Colonic mucosa (tissue), 4 donors: ENCODE measurements at regions not wholly inside any gene's neighbourhood (a gene's known extent, or its start where the extent isn't known, plus 50 kb on each side); places are given as distances from the start of the nearest gene placed in this dataset.

Experiments used
- DNase-seq: peaks from one replicate; pipeline ENCODE4 v3.0.0-alpha.2; 2020
- H3K27ac ChIP-seq: fragments of 200-600 bp; one replicate; pipeline ENCODE4 v1.8.0; 2021
- H3K27me3 ChIP-seq: fragments of 200-600 bp; one replicate; pipeline ENCODE4 v1.8.0; 2021
- H3K36me3 ChIP-seq: fragments of 200-600 bp; one replicate; pipeline ENCODE4 v1.8.0; 2021
- H3K4me1 ChIP-seq: fragments of 200-600 bp; one replicate; pipeline ENCODE4 v1.8.0; 2021; ENCODE audit warnings: mild to moderate bottlenecking
- H3K4me3 ChIP-seq: fragments of 200-600 bp; one replicate; pipeline ENCODE4 v1.8.0; 2021
- H3K9ac ChIP-seq, 2 donors: one replicate each; pipeline ENCODE4 v1.7.0; 2013; ENCODE audit warnings: control low read depth in 2 of 2, low read depth in 2 of 2, low read length in 2 of 2
- H3K9me3 ChIP-seq: fragments of 200-600 bp; one replicate; pipeline ENCODE4 v1.8.0; 2021
- intact Hi-C: fragments of 100-400 bp; cut with DNase I; formaldehyde crosslinking; loops from one replicate; pipeline ENCODE4 v1.14.1; 2022
- TF ChIP-seq, protein P1 (sequence below): fragments of 200-600 bp; IDR thresholded peaks from one replicate; pipeline ENCODE4 v1.8.0; 2022; ENCODE audit warnings: antibody characterized with exemption, mild to moderate bottlenecking
- donor health status: healthy.
- donor health status: DM: no; HTN: no; CAD: no.
- donor health status: DM: no; HTN: no; CAD: no.

DNA sequence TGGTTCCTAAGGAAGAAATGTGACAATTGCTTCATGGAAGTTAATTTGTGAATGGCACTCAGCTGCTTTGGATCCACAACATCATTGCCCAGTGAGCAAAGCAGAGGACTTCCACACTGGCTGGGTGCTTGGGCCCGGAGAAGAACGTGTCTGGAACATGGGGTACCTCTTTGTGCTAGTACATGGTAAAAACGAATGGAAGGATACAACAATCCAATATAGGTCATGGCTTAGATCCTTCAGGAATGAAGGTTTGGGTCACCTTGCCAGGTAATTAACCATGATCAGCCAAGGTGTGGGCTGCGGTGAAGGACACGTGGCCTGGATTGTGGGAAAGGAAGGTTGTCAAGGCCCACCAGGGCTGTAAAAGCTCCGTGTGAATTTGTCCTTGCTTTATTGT, 245.9 kb upstream of the HS6ST1 start:
- Histone ChIP-seq H3K9me3 (no peaks in the 10 kb centered on the region), H3K4me1 (no peaks in the 10 kb centered on the region), H3K27me3 (no peaks in the 10 kb centered on the region), H3K36me3 (no peaks in the 10 kb centered on the region), H3K27ac (no peak overlapping the region), H3K9ac (no peak overlapping the region), H3K4me3 (no peak overlapping the region)
- intact Hi-C loops, result no loop called here
- TF ChIP-seq, protein P1, sequence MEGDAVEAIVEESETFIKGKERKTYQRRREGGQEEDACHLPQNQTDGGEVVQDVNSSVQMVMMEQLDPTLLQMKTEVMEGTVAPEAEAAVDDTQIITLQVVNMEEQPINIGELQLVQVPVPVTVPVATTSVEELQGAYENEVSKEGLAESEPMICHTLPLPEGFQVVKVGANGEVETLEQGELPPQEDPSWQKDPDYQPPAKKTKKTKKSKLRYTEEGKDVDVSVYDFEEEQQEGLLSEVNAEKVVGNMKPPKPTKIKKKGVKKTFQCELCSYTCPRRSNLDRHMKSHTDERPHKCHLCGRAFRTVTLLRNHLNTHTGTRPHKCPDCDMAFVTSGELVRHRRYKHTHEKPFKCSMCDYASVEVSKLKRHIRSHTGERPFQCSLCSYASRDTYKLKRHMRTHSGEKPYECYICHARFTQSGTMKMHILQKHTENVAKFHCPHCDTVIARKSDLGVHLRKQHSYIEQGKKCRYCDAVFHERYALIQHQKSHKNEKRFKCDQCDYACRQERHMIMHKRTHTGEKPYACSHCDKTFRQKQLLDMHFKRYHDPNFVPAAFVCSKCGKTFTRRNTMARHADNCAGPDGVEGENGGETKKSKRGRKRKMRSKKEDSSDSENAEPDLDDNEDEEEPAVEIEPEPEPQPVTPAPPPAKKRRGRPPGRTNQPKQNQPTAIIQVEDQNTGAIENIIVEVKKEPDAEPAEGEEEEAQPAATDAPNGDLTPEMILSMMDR, result no peak
- DNase-seq, result no peak

DNA sequence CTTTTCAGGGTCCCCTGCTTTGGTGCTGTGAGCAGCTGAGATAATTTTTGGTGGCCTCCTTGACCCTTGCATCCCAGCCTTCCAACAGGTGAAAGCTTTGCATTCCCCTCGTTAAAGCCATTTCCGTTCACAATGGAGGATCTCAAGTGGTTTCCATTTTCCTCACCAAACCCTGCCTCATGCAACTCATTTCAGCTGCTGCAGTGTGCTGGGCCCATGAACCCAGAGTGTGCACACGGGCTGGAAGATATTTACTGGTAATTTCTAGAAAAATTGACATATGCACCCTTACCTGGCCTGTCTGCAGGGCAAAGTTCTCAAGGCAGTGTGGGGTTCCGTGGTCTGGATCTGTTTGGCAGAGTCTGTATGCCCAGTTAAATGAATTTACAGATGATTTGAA, 246.8 kb upstream of the HS6ST1 start:
- Histone ChIP-seq H3K4me3 (no peak overlapping the region), H3K4me1 (no peaks in the 10 kb centered on the region), H3K9ac (no peak overlapping the region), H3K9me3 (no peaks in the 10 kb centered on the region), H3K27me3 (no peaks in the 10 kb centered on the region), H3K27ac (no peak overlapping the region), H3K36me3 (no peaks in the 10 kb centered on the region)
- TF ChIP-seq, protein P1, result no peak
- no peak for DNase-seq
- intact Hi-C loops, result no loop called here

- H3K36me3 ChIP-seq, result no peaks in the 10 kb centered on the region
- H3K27me3 ChIP-seq, result no peaks in the 10 kb centered on the region
- TF ChIP-seq, protein P1, result no peak
- H3K4me3 ChIP-seq, result no peak overlapping the region
- DNase-seq, result no peak
- no peak overlapping the region for H3K9ac ChIP-seq
- intact Hi-C loops, result no loop called here
- H3K9me3 ChIP-seq, result no peaks in the 10 kb centered on the region
- H3K4me1 ChIP-seq, result no peaks in the 10 kb centered on the region
- H3K27ac ChIP-seq, result no peak overlapping the region
Observed at GRCh38 chr2:128566671-128567070, 248.0 kb upstream of the HS6ST1 start.

DNA sequence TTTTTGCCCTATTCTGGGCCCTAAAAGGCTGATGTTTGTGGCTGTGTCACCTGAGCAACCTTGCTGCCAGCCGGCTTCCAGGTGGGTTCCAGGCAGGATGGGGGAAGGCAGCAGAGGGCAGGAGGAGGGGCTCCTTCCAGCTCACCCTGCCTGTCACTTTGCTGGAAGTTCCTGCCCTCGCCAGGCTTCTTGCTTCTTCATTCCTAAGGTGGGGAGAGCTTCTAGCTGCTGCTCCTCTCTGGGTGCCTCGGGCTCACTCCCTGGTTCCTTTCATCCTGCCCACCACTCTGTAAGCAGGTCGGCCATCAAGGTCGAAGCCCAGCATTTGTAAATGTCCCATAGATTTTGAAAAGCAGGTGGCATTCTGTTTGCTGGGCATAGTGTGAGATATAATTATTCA, 249.4 kb upstream of the HS6ST1 start:
- no peak overlapping the region for H3K27ac ChIP-seq
- TF ChIP-seq, protein P1, result no peak
- H3K4me3 ChIP-seq, result no peak overlapping the region
- H3K27me3 ChIP-seq, result no peaks in the 10 kb centered on the region
- no peak overlapping the region for H3K9ac ChIP-seq
- no peak for DNase-seq
- H3K36me3 ChIP-seq, result no peaks in the 10 kb centered on the region
- no peaks in the 10 kb centered on the region for H3K4me1 ChIP-seq
- intact Hi-C loops, result no loop called here
- no peaks in the 10 kb centered on the region for H3K9me3 ChIP-seq

DNA sequence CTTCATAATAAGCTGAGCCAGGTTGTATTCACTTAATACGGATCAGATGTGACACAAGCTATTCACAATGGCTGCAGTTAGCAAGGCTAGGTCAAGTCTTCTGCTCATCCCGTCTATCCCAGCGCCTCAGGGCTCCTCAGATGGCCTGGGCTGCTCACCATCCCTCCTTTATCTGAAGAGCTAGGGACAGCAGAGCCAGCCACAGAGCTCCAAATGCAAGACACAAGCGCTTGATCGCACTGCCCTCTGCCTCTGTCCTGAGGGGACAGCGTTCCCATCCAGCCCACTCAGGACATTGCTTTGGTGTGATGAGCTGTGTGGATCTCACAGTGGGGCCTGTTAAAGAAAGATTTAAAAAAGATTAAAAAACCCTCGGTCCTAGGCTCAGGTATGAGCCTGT, 254.4 kb upstream of the HS6ST1 start:
- TF ChIP-seq, protein P1, result no peak
- H3K4me3 ChIP-seq, result no peak overlapping the region
- intact Hi-C loops, result no loop called here

DNA sequence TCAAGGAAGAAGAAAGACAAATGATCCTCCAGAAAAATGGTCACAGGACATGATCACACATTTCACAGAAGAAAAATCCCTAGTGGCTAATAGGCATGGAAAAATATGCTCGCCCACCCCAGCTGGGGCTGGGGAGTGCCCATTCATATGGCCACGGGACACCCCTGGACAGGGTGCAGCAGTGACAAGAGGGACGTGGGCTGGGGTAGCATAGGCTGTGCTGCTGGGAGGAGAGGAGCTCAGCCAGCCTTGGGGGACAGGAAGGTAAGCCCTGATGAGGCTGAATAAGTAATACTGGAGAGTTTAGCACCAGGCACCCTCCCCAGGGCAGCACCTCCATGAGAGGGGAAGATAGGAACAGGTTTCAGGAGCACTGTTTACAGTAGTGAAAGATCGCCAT, 254.9 kb upstream of the HS6ST1 start:
- H3K36me3 ChIP-seq, result no peaks in the 10 kb centered on the region
- H3K4me1 ChIP-seq, result no peaks in the 10 kb centered on the region
- no peaks in the 10 kb centered on the region for H3K9me3 ChIP-seq
- H3K9ac ChIP-seq, result no peak overlapping the region
- no peak for DNase-seq
- H3K4me3 ChIP-seq, result no peak overlapping the region
- TF ChIP-seq, protein P1, result no peak
- H3K27me3 ChIP-seq, result no peaks in the 10 kb centered on the region
- no peak overlapping the region for H3K27ac ChIP-seq
- intact Hi-C loops, result no loop called here

More for the DNA sequence above, 254.4 kb upstream of the HS6ST1 start:
- H3K9me3 ChIP-seq, result no peaks in the 10 kb centered on the region
- no peak for DNase-seq
- H3K4me1 ChIP-seq, result no peaks in the 10 kb centered on the region
- no peaks in the 10 kb centered on the region for H3K27me3 ChIP-seq
- H3K36me3 ChIP-seq, result no peaks in the 10 kb centered on the region
- no peak overlapping the region for H3K27ac ChIP-seq
- no peak overlapping the region for H3K9ac ChIP-seq
